ENCODE measurements at regions not wholly inside any gene's neighbourhood (a gene's known extent, or its start where the extent isn't known, plus 50 kb on each side); places are given as distances from the start of the nearest gene placed in this dataset.
"Not testable (repeated sequence)": the region's sequence is repeated elsewhere in the genome, so short reads cannot be mapped to it uniquely, and the experiment has no call there.

DNA sequence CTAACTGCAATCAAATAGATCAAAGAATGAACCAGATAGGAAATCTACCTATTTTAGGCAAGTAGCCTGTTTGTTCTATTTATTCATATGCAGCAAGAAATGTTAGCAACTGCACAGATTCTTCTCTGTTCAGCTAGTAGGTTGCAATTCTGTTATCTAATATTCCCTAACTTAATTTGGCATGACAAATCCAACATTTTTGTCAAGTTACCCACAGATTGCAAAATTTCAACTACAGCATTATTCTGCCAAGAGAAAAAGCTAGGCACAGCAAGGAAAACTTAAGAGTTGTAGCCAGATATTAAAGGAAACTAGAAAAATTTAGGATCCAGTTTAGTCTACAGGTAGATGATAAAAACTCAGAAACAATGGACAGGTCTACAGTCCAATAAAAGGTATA lies 104.4 kb upstream of the SYNCRIP start:
- no peak for DNase-seq (ENCODE audit: low spot score)

- DNase-seq (ENCODE audit: low spot score) = no peak
These were observed 101.8 kb upstream of the SYNCRIP start for GRCh38 chr6:85744433-85744970.

DNA sequence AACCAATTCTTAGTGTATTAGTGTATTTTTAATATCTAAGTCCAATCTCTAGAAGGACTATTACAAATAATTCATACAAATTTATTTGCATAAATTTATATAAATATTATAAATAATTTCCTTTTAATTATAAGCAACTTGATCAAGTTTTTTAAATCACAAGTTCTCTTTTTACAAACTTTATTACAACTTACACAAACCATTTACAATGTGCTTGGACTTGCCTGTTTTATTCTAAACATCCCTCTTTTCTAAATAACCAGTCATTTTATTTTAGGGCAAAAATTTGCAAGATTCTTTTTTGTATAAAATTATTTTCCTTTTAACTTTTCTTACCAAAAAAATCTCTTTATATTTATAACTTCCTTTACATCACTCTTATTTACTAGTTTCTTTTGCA lies 83.5 kb upstream of the SYNCRIP start:
- DNase-seq (ENCODE audit: low spot score) = no peak

DNA sequence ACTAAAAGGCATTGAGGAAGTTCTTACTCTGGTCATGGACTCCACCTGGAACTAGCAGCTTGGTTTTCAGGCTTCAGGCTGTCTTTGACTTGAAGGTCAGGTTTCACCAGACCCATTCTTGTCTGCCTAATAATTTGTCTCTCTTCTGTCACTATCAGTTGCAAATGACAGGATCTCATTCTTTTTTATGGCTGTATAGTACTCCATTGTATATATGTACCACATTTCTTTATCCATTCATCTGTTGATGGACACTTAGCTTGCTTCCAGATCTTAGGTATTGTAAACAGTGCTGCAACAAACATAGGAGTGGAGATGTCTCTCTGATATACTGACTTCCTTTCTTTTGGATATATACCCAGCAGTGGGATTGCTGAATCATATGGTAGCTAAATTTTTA lies 73.1 kb upstream of the SYNCRIP start:
- no peak for DNase-seq (ENCODE audit: low spot score)

GRCh38 chr6:85714893-85715530 lies 72.3 kb upstream of the SYNCRIP start:
- DNase-seq (ENCODE audit: low spot score) = no peak

- DNase-seq (ENCODE audit: low spot score) = no peak
These were observed 69.7 kb upstream of the SYNCRIP start for GRCh38 chr6:85712346-85712745.

GRCh38 chr6:85707515-85708145 lies 64.9 kb upstream of the SYNCRIP start:
- not testable (repeated sequence) for DNase-seq (ENCODE audit: low spot score)

GRCh38 chr6:85706272-85706671 lies 63.6 kb upstream of the SYNCRIP start:
- no peak for DNase-seq (ENCODE audit: low spot score)

DNA sequence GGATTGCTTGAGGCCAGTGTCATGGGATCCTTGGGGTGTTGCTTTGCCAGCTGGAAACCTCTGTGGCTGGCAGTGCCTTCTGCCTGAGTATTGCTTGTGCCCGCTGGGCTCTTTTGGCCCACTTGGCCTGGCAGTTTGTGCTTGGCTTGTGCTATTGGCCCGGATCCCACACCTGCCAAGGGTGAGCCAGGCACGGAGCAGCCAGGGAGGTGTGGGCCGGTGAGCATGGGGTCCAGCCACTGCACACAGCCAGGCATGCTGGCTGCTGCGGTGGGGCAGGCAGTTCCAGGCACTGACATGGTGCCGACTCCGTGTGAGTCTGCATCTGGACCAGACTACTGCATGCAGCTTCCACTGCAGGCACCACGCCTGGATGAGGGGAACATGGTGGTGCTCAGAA lies 62.5 kb upstream of the SYNCRIP start:
- no peak for DNase-seq (ENCODE audit: low spot score)

DNA sequence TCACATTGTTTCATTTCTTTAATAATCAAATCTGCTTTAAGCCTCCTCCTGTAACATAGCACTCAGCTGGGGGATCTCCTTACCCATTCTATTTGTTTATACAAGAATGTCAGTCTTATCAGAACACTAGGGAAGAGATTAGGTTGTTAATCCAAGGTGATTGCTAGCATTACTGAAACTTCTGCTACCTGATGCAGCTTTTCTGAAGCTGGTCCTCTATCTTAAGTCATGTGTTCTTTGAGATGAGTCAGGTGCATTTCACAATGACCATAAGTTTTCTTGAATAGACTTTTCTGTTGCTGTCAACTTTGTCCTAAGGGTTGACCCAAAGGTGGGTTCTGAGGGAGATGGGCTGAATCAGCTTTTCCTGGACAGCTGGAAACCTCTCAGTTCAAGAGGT lies 60.7 kb upstream of the SYNCRIP start:
- DNase-seq (ENCODE audit: low spot score) = no peak

Data from kidney tubule cell (primary cell).